ENCODE measurements at regions not wholly inside any gene's neighbourhood (a gene's known extent, or its start where the extent isn't known, plus 50 kb on each side); places are given as distances from the start of the nearest gene placed in this dataset.

DNA sequence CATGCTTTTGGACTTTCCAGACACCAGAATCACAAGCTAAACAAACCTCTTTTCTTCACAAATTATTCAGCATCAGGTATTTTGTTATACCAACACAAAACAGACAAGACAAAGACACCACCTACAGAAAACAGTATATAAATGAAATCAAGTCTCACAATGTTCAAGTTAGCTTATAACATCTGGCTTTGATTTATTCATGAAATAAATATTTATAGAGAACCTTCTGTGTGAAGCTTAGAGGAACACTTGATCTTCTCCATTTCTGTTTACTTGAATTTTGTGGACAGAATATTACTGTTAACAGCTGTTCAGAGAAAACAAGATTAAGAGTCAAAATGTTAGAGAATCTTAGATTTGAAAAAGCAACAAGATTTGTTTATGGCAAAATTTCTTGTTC, 137.4 kb upstream of the PRR16 start:
- TF ChIP-seq POLR2A (IDR thresholded peaks at IDR 0.05; ENCODE audit: low read length) (no peak), GATA1 (IDR thresholded peaks at IDR 0.05; ENCODE audit: low read depth, low read length) (no peak)

Measured in erythroblast (primary cell).